ENCODE measurements at regions not wholly inside any gene's neighbourhood (a gene's known extent, or its start where the extent isn't known, plus 50 kb on each side); places are given as distances from the start of the nearest gene placed in this dataset.

DNA sequence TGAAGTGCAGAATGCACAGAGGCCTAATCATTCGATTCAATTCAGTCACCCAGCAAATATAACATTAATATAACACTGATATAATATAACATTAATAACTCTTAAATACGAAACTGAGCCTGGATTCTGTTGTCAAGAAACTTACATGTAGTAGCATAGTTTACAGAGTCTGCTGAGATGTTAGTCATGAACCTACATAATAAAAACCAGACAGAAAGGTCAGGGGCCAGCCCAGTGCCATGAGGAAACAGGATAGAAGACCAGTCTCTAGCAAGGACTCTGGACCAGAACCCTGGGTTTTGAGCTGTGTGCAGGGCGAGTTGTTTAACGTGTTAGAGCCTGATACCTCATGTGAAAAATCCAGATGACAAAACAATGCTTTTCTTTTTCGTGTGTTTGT is 234.7 kb downstream of the NR2F1-AS1 start:
- TF ChIP-seq, protein P1, sequence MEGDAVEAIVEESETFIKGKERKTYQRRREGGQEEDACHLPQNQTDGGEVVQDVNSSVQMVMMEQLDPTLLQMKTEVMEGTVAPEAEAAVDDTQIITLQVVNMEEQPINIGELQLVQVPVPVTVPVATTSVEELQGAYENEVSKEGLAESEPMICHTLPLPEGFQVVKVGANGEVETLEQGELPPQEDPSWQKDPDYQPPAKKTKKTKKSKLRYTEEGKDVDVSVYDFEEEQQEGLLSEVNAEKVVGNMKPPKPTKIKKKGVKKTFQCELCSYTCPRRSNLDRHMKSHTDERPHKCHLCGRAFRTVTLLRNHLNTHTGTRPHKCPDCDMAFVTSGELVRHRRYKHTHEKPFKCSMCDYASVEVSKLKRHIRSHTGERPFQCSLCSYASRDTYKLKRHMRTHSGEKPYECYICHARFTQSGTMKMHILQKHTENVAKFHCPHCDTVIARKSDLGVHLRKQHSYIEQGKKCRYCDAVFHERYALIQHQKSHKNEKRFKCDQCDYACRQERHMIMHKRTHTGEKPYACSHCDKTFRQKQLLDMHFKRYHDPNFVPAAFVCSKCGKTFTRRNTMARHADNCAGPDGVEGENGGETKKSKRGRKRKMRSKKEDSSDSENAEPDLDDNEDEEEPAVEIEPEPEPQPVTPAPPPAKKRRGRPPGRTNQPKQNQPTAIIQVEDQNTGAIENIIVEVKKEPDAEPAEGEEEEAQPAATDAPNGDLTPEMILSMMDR (IDR thresholded peaks at IDR 0.05; ENCODE audit: insufficient read depth, low read depth, low read length), result no peak
- no peak overlapping the region for H3K4me3 ChIP-seq (ENCODE audit: low read depth, low read length)
- no peak for DNase-seq (ENCODE audit: low read depth)

DNA sequence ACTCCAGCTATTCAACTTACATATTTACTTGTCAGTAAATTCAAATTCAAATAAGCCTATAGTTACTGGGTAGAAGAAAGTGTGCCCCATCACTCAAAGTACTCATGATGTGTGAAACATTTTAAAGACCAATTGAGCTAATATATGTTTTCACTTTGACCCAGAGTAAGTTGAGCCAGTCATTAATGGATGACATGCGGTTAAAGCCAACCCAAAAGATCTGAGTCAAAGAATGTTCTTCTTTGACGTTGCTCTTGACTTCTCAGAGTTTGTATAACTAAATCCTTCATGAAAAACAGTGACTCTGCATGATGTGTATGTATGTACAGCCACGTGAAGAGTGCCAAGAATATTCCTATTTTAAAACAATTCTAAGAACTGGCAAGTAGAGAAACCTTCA is 237.4 kb downstream of the NR2F1-AS1 start:
- TF ChIP-seq, protein P1 (IDR thresholded peaks at IDR 0.05; ENCODE audit: insufficient read depth, low read depth, low read length), result no peak
- H3K4me3 ChIP-seq (ENCODE audit: low read depth, low read length), result no peak overlapping the region
- DNase-seq (ENCODE audit: low read depth), result no peak

DNA sequence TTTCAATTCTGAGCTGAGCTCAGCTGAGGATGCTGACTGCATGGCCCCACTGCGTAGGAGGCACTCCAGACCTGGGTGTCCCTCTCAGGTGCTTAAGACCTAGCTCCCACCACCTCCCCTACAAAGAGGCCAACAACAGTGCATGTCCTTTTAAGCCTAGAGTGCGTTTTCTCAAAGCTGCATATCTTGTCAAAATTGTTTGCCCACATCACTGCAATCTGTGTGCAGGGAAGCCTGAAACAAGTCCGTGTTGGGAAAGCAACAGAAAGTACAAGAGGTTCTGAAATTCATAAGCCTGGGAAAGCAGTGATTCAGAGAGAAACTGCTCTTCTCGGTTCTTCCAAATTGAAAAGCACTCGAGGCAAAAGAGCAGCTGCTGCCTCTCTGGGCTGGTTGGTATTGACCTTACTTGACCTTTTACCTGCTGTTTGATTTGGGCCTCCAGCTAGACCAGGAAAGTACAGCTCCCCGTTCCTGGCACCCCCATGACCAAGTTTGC is 238.4 kb downstream of the NR2F1-AS1 start:
- TF ChIP-seq, protein P1 (IDR thresholded peaks at IDR 0.05; ENCODE audit: insufficient read depth, low read depth, low read length), result no peak
- H3K4me3 ChIP-seq (ENCODE audit: low read depth, low read length), result no peak overlapping the region
- DNase-seq (ENCODE audit: low read depth), result peak; percentile 40

DNA sequence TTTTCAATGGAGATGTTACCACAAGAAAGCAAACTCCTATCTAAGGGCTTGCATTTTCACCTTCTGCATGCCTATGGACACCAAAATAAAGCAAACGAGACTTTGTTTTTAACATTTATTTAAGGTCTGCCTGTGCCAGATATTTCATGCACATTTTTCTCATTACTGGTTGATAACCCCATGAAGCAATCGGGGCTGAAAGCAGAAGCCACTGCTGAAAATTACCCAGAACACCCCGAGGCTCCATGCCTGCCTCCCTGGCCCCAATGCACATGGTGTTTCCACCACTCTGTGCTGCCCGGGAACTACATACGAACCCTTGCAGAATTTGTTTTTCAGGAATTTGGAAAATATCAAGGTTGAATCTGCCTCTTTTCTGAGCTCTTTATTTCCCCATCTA is 240.1 kb downstream of the NR2F1-AS1 start:
- no peak for DNase-seq (ENCODE audit: low read depth)
- H3K4me3 ChIP-seq (ENCODE audit: low read depth, low read length), result no peak overlapping the region
- TF ChIP-seq, protein P1 (IDR thresholded peaks at IDR 0.05; ENCODE audit: insufficient read depth, low read depth, low read length), result no peak

DNA sequence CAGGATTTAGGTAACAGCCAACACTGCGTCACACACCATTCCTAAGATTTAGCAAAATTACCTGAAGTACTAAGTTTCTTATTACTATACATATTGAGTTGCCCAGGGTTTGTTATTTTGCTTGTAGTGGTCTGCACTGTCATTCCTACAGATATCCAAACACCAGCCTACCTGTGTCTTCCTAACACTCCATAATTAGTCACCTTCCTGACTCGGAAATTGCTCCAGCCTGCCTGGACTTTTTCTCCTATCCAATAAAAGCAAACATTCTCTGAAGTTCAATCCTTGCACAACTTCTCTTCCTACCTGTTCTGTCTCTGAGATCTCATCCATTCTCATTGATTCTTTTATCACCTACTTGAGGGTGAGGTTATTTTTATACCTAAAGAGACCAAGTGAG is 243.9 kb downstream of the NR2F1-AS1 start:
- DNase-seq (ENCODE audit: low read depth), result no peak
- TF ChIP-seq, protein P1 (IDR thresholded peaks at IDR 0.05; ENCODE audit: insufficient read depth, low read depth, low read length), result no peak
- H3K4me3 ChIP-seq (ENCODE audit: low read depth, low read length), result no peak overlapping the region

DNA sequence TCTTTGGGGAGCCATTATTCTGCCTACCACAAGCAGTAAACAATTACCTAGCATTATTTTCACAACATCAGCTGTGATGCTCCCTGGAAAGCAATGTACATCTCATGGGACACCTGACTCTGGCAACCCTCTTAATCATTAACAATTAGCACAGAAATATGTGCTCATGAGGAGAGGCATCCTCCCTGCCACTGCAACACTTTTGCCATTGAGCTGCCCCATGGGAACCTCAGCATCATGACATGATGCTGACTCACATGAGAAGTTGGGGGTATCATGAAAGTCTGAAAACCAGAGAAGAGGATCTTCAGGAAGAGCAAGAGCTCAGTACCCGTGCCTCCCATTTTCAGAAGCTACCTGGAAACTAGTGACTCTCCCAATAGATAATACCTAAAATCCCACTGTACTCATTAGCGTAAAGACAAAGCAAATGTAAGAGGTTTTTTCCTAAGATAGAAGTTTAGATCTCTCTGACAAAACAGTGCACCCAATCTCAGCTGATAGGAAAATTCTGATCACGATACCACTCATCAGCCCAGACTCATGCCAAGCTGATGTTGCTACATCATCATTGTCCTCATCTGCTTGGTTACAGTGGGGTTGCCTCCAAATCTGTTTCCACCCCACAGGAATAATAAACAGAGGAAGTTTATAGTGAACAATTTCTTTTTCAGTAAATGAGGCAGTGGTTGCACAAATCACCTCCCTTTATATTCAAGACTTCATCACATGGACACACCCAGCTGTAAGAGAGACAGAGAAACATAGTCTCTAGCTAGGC is 244.5 kb downstream of the NR2F1-AS1 start:
- H3K4me3 ChIP-seq (ENCODE audit: low read depth, low read length), result no peak overlapping the region
- TF ChIP-seq, protein P1 (IDR thresholded peaks at IDR 0.05; ENCODE audit: insufficient read depth, low read depth, low read length), result no peak
- no peak for DNase-seq (ENCODE audit: low read depth)
